HG03064 (cell line): ENCODE measurements at regions not wholly inside any gene's neighbourhood (a gene's known extent, or its start where the extent isn't known, plus 50 kb on each side); places are given as distances from the start of the nearest gene placed in this dataset.

ENCODE experiments used
- ATAC-seq: cut with Tn5 transposase; IDR thresholded peaks from one replicate; pipeline ENCODE4 v1.9.1; 2021; ENCODE audit warnings: low read depth; ENCODE audit not compliant: unreplicated experiment

DNA sequence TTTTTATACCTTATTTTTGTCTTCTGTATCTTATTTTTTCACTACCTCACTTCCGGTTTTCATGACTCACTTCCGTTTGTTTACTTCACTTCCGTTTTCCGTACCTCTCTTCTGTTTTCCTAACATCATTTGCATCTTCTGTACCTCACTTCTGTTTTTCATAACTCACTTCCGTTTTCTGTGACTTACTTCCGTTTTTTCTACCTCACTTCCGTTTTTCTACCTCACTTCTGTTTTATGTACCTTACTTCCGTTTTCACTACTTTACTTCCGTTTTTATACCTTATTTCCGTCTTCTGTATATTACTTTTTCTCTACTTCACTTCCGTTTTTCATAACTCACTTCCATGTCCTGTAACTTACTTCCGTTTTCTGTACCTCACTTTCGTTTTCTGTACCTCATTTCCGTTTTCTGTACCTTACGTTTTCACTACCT is 492.5 kb upstream of the AKR1E2 start:
- no peak for ATAC-seq

DNA sequence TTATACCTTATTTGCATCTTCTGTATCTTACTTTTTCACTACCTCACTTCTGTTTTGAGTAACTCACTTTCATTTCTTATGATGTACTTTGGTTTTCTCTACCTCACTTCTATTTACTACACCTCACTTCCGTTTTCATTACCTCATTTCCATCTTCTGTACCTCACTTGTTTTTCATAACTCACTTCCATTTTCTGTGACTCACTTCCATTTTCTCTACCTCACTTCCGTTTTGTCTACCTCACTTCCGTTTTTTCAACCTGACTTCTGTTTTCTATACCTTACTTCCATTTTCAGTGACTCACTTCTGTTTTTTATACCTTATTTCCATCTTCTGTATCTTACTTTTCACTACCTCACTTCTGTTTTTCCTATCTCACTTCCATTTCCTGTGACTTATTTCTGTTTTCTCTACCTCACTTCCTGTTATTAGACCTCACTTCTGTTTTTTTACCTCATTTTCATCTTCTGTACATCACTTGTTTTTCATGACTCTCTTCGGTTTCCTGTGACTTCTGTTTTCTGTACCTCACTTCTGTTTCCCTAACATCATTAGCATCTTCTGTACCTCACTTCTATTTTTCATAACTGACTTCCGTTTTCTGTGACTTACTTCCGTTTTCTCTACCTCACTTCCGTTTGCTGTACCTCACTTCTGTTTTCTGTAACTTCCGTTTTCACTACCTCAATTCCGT is 493.1 kb upstream of the AKR1E2 start:
- no peak for ATAC-seq

DNA sequence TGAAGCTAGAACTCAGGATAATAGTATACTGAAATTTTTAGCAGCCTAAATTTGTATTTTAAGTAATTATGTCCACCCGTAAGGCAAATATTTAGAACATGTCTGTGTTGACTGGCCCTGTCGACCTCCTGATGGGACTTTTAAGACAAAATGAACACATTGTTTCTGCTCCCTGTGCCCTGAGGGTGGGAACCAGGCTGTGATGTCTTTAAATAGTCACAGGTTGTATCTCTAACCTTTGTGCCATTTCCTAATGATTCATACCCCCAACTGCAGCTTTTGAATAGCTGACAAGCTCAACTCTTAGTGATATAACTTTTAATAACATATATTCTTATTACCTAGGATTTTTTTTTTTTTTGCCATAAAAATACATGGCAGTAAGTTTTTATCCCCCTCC is 494.9 kb upstream of the AKR1E2 start:
- no peak for ATAC-seq

DNA sequence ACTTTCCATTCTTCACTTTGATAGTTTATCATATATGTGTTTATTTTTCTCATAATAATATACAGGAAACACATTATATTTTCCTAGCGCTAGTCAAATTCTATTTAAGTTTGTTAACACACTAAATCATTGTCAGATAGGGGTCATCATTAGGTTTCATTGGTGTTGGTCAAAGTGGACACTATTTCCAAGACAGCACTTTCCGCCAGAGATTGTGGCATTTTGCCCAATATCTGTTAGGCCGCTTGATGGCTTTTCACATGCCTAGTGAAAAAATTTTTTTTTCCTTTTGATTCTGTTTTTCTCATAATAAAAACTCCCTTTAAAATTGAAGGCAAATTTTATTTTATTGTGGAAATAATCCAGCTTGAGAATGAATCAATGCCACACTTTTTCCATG is 495.4 kb upstream of the AKR1E2 start:
- ATAC-seq = no peak

DNA sequence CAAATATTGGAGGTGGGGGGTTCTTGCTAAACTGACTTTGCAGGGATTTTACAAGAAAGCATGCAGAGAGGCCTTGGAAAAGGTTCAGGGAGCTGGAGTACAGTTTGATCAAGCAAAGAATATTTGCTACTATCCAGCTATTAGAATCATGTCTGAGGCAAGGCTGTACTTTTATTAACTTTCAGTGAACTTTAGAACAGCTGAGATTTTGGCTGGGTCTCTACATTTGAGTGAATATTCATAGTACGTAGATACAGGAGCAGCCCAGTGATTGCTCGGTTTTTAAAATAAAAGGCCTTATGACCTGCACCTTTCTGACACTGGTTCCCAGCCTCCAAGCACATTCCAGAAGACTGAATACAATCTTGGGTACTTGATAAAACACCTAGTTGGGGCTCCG is 496.8 kb upstream of the AKR1E2 start:
- ATAC-seq = no peak

DNA sequence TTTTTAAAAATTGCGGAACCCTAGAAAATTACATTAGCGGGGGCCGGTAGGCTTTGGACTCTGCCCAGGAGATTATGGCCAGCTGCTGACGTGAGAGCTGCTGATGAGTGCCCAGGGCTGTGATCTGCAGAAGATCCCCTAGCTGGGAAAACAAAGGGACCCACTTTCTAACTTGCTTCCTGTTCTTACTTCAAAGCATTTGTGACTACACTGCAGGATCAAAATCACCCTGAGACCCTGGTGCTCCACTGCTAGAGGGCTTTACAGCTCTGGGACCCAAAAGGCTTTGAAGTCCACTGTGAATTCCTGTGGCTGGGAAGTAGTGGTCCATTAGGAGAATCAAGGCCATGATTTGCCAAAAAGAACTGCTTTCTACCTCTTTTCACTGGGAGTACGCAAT is 499.4 kb upstream of the AKR1E2 start:
- no peak for ATAC-seq

DNA sequence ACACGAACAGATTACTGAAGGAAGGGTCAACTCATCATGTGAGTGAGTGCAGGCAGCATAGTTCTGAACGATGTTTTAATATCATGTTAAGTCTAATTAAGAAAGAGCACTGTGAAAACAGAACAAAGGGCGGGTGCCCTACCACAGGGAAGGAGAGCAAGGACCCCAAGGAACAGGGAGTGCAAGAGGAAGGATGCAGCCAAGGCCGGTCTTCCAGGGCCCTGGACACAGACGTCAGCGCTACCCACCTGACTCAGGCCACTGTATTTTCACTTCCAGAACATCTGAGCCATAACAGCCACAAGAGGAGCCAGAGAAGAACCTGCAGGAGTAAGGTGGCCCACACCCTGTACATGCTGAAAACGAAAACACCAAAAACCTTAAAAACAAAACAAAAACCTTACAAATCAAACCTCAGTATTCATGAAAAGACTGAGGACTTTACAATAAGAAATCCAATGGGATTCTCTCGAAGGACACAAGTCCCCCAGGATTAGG is 506.1 kb upstream of the AKR1E2 start:
- no peak for ATAC-seq

DNA sequence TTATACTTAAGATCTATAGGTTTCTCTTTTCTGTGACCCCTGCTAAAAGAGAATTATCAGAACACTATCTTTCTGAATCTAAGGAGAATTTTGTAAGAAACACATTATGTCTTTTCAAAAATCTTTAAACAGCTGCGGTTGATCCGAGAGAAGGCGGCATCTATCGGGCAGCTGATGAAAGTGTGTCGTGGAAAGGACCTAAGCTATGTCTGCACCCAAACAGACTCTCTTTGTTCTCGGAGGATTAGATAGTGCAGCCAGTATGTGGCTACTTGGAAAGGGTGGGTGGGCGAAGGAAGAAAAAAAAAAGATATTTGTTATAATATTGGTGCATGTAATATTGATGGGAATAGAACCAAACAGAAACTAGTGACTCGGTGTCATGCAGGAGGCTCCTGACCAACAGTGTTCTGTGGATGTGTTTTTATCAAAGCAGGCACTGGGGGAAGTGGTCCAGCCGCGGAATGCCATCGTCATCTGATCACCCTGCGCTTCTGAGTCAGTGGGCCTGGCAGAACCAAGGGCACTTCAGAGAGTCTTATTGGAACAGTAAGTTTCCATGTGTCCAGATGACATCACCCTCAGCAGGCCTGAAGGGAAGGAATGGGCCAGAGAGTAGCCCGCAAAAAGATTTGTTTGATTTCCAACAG is 509.7 kb upstream of the AKR1E2 start:
- ATAC-seq = no peak

DNA sequence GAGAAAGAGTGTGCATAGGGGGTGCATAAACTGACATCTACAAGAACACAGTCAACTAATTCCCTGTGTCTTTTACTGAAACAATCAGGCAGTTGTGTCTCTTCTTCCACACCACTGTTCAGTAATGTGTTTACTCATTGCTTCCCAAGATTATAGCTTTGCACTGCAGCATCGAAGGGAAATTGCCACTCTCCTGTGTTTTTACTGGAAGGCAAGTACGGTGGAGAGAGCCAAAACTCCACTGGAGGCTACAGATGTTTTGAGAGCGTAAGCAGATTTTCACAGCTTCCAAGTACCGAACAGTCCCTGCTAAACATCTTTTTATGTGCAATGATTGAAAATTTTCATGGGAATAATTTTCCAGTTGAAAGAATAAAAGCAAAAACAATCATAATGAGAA is 510.5 kb upstream of the AKR1E2 start:
- no peak for ATAC-seq

DNA sequence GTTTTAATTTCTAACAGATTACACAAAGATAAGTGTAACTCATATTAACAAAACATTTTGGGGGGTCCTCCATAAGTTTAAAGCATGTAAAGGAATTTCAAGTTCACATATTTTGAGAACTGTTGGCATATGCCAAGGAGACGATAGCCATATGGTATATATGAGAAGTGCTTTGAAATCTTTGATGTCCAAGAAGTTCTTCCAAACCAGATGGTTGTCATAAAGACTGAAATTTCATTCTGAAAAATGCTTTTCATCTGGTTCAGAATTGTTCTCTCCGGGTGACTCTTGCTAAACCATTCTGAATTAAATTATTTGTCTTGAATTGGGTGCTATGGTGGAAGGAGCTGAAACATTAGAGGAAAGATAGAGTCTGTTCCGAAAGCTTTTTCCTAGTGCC is 513.0 kb upstream of the AKR1E2 start:
- ATAC-seq = no peak

DNA sequence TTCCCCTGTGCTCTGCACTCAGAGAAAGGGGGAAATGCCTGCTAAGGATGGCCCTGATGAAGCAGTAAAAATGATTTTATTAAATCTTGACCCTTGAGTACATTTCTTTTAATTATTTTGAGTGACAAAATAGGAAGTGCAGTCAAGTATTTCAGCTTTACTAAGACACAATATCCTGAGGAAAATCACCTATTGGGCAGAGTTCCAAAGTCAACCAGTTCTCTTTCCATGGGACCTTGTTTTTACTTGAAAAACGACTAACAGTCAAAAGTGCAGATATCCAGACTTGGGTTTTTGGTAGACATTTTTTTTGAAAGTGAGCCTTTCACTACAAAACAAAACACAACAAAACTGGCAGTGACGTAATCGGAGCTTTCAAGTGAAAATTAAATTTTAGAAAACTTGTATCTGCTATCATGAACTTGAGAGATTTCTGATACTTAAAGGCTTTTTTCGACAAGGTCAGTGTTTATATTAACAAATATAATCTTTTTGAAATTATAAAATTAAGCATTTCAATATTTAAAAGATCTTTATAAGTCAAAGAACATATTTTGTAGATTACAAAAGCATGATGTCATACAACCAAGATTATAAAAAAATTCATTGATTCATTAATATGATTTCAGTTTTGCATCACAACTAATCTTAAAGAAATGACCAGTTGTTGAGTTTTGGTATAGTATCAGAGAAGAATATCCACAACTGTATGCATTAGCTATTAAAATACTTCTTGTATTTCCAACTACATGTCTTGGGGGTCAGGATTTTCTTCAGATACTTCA is 513.8 kb upstream of the AKR1E2 start:
- no peak for ATAC-seq

DNA sequence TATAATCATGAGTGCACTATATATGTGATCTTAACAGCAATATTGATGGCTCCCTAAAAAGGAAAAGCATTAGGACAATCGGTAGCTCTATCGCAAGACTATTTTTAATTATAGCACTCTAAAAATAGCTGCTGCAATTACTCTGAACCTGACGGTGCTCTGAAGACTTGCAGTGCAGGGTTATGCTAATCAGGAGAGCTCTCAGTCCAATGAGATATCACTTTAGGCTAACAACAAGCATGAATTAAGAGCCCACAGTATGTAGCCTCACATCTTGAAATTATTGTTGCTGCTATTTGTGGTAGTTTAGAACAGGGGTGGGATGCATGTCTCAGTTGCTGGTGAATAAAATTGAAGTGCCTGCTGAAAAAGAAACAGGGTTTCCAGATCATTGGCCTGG is 515.8 kb upstream of the AKR1E2 start:
- no peak for ATAC-seq

DNA sequence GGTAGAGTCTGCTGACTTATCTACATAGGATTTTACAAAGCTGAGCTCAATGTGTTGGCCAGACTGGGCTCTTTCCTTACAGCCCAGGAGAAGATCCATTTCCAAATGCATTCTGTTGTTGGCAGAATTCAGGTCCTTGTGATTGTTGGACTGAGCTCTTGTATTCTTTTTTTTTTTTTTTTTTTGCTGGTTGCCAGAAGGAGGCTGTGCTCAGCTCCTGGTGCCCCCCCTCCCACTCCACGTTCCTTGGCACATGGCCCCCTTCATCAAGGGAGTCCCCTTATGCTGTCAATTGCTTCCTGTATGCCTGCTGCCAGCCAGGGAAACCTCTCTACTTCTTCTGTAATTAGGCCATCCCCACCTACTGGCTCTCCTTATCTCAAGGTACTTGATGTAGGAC is 518.1 kb upstream of the AKR1E2 start:
- ATAC-seq = no peak

DNA sequence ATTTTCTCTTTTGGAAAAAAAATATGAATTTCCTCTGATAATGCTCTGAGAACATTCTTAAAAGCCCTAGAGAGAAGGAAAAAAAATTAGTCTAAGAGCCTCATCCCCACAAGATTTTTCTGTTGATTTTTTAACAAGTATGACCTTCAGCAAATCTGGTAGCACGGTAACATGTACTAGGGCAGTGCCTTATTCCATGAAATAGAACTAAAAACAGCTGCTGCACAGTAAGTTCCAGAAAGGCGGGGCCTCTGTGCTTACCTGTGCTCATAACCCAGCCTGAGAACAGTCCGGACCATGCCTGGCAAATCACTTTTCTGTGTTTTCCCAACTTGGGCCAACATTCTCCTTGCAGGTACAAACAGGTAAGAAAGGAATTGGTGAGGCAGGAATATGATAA is 519.1 kb upstream of the AKR1E2 start:
- no peak for ATAC-seq

DNA sequence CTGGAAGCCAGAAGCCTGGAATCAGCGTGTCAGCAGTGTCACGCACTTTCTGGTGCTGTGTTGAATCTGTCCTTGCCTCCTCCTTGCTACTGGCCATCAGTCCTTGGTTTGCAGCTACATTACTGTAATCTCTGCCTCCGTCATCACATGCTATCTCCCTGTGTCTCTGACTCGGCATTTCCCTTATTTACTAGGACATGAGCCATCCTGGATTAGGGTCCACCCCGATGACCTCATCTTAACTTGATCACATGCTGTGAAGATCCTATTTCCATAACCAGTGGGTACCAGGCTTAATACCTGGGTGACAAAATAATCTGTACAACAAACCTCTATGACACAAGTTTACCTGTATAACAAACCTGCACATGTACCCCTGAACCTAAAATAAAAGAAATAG is 518.0 kb upstream of the KLF6 start:
- ATAC-seq = no peak

DNA sequence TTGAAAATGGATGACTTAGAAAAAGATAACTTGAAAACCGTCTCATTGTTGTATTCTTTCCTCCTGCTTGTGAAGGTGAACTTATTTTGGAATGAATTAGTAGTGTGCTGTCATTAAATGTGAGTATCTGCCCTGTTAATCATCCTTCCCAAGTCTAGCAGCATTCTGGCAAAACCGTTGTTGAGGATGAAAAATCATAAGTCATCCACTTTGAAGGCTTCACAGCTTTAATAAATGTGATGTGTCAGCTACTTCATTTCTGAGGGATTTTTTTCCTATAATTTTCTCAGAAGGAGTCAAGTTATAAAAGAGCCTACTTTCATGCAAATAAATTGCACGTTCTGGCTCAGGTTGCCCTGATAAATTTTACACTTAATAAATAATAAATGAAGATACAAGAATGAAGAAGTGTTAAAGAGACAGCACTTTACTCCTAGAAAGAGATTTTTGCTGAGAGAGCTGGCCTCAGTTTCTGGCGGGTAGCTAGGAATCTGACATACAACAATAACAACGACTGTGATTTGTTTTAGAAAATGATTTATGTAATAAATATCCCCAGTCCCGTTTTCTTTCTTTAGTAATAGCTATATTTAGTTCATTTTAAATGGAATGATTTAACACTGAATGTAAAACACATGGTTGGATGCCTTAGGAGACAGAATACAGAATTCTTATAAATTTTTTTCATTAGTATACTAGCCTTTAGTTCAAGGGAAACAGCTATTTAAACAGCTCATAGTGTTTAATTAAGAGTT is 516.5 kb upstream of the KLF6 start:
- no peak for ATAC-seq

DNA sequence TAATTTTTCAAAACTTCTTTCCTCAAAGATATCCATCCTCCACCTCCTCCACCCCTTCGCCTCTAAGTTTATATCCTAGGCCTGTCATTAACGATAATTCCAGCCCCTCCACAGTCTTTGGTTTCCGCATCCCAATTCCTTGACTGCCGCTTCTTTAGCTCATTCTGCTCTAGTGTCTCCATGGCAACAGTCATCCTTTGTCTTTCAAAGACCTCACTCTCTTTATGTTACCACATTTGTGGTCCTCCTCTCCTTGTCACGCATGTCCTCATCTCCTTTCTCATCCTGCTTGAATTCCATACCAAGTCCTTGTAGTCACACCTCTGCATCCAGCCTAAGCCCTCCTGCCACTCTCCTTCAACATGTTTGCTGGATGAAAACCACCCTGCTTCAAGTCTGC is 511.2 kb upstream of the KLF6 start:
- no peak for ATAC-seq

DNA sequence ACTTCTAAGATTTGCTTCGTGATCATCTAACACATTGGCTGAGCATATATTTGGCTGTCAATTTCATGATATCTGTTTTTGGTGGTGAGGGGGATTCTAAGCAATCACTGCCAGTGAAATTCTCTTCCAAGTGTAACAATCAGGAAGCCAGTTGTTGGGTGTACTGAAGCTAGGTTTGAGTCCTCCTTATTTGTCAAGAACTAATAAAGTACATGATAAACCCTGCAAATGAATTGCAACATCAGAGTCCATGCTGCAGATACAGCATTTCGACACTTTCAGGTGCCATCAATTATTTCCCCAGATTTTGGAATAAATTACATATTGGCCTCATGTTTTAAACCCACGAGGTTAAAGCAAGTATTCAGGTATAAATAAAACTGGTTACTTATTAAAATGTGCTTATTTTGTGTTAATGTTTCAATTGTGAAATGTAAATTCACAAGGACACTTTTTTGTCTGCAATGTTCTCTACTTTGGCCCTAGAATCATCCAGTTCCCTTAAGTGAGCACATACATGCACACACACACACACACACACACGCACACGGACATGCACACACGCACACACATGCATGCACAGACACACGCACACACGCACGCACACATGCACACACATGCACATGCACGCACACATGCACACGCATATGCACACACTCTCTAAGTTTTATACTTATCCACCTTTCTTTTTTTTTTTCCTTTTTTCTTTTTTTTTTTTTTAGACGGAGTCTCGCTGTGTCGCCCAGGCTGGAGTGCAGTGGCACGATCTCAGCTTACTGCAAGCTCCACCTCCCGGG is 510.2 kb upstream of the KLF6 start:
- ATAC-seq = no peak

DNA sequence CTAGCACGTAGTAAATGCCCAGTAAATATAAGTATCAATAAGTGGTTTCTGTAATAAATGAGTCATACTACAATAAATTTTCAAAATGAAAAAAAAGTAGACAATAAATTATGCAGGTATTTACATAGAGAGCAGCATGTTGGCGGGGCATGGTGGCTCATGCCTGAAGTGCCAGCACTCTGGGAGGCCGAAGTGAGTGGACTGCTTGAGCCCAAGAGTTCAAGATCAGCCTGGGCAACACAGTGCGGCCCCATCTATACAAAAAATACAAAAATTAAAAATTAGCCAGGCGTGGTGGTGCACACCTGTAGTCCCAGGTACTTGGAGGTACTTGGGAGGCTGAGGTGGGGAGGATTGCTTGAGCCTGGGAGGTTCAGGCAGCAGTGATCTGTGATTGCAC is 509.3 kb upstream of the KLF6 start:
- ATAC-seq = no peak

DNA sequence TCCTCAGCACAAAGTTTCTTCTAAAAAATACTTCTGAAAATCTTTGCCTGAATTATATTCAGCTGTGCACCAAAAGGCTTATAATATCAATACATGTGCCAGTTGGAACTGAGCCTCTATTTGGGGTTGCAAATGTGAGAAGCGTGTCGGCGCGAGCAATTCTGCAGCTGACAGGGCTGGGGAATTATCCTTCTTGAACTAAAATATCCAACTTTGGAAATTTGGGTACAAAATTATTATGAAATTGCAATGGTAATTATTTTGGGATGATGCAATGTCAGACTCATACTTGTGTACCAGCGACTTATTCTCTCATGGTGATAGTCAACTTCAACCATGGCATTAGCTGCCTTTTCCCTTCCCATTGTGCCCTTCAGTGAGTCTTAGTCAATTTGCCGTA is 507.0 kb upstream of the KLF6 start:
- no peak for ATAC-seq
